Right renal cortex interstitium (tissue), 3 donors: ENCODE measurements at regions not wholly inside any gene's neighbourhood (a gene's known extent, or its start where the extent isn't known, plus 50 kb on each side); places are given as distances from the start of the nearest gene placed in this dataset.

ENCODE experiments used
- DNase-seq, 3 donors: peaks; one replicate each; pipeline ENCODE4 v3.0.0-alpha.2; 2013; ENCODE audit warnings: low read depth in 3 of 3, low spot score in 2 of 3

DNA sequence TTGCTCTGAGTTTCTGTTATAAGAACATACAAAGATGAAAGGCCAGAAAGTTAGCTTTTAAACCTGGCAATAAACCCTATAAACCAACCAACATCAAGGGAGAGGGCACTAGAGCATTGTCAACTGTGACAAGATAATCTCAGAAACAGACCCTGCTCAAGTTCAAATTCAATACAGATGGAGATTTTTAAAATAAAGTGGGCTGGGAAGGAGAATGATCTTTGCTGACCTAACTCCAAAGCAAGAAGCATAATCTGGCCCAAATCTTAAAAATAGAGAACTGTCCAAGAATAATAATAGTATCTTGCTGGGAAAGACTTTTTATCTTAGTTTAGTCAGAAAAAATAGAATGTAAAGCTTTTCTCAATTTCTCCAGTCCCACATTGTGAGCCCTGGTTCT, 485.5 kb downstream of the DISC1 start:
- no peak for DNase-seq

DNA sequence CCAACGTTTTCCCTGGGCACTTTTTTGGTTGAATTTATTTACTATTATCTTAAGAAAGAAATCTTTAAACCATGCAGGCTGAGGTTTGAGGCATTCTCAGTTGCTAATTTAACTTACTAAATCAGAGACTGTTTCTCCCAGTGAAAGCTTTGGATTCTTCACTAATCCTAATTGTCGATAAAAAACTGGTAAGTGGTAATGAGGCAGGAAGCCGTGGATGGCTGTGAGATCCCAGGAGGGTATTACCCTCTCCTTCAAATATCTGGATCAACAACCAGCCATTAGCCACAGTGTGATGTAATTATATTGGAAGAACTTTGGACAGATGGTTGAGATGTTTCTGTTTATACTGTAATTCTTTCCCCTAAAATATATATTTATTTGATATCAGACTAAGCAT, 485.0 kb downstream of the DISC1 start:
- DNase-seq: no peak

DNA sequence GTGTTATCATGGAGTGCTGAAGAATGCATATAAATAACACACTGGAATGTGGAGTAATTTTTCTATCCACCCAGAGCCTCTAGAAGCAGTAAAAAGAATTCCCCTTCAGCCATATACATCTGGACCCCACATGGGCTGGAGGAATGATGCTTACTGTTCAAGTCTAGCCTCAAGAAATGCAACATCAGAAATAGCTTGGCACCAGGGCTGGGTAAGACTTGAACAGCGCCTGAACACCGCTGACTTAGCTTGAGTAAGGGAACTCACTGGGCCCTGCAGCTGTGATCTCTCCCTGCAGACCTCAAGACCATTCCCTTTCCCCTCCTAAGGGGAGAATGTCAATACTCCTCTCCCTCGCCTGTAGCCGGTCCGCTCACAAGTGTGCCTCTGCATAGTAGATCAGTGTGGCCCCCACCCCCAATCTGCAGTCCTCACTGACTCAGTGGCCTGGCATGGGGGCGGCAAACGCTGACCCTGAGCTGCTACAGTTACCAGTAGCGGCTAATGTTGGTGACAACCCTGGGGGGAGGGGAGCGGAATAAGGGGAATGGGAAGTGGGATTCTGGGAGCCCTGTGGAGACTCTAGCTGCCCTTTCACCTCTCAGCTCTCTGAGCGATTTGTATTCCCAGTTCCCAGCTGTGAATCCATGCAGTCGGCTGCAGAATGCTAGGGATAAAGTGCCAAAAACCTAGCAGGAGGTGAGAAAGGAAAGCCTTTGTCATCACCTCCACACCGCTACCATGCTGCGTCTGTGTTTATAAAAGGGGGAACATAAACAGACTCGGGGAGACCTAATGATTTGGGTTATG, 483.9 kb downstream of the DISC1 start:
- no peak for DNase-seq

DNA sequence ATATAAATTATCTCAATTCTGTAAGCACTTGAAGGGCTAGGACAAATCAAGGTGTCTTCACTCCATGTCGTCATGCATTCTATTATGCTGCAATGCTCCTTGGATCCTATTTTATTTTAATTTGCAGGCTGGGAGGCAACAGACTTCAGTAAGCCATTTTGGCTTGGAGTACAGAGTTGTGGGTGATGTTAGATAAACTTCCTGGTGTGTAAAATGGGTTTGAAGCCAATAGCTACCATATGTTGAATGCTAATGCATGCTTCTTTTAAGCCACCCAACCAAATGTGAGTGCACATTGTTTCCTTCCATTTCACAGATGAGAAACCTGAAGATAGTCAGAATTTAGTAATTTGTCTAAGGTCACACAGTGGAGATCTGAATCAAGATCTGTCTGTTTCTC, 482.8 kb downstream of the DISC1 start:
- no peak for DNase-seq

DNA sequence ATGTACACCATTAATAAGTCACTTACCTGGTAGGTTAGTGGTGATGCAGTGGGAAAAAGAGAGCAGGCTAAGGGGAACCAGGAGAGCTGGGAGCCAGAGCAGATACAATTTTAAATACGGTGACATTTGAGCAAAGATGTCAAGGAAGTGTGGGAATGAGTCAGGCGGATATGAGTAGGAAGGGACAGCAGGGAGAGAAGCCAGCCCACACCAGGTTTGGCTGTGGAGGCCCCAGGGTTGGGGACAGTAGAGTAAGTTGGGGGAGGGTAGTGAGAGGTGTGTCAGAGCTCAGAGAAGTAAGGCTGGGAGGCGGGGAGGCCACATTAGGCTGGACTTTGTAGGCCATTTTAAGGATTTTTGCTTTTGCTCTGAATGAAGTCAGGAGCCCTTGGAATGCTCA, 482.0 kb downstream of the DISC1 start:
- no peak for DNase-seq

DNA sequence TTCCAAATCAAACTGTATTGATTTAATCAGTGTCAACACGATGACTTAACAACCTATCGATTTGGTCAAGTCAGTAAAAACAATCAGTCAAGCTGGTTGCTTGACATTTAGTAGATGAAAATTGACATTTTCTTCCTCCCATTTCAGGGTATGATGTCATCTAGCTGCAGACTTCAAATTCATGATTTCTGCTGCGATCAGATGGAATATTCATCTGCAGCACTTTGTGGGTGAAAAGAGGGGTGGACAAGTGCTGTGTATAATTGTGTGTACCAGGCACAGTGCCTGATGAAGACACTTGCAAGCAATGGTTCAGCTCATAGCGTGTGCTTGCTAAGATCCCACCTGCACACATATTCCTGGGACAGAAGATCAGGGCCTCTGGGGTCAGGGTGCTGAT, 479.8 kb downstream of the DISC1 start:
- no peak for DNase-seq

DNA sequence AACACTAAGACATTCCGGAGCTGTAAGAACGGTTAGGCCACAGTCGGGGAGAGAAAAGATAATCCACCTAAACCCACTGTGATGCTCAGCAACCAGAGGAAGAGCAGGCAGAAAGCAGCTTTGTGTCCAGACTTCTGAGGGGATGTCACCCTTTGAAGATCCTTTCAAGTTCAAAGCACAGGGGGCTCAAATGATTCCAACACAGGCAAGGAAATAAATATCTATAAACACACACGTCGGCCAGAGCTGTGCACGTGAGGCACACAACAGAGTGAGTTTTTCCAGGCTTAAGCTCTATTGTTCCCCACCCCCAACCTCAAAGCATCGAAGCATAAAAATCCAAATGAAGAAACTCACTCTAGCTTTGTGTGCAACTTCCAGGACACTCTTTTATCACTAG, 479.0 kb downstream of the DISC1 start:
- no peak for DNase-seq

DNA sequence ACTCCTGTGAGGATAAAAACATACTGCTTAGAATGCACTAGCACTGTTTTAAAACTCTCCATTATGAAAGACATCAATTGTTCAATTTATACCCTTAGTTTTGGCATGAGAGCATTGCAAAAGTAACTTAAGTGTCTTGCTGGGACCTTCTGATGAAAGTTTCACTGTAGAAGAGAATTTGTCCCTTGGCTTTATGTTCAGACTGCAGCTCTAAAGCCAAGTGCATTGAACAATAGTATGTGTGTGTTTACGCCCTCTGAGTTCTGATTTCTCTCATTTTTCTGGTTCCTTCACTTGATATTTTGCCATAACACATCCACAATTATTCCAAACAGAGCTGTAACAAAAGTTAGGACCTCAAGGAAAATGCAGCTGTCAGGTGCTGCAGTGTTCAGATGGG, 474.6 kb downstream of the DISC1 start:
- no peak for DNase-seq

DNA sequence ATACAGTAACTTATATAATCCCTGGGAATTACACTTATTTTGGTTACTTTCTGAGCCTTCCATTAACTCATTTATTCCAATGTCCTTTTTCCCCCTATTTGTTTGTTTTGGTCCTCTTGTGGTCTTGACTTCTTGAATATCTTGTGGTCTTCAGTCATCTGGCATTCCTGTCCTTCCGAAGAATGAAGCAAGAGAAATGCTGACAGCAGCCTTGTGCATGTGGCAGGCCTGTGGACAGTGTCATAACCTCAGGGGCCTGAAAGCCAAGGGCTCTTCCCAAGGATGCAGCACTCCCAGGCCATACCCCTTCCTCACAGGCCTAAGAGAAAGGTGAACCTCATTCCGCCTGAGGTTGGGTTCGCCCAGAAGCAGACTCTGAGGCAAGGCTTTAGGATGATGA, 470.2 kb downstream of the DISC1 start:
- DNase-seq: no peak
